HG03139 (cell line): ENCODE measurements at regions not wholly inside any gene's neighbourhood (a gene's known extent, or its start where the extent isn't known, plus 50 kb on each side); places are given as distances from the start of the nearest gene placed in this dataset.
"Not testable (repeated sequence)": the region's sequence is repeated elsewhere in the genome, so short reads cannot be mapped to it uniquely, and the experiment has no call there.

Experiments used
- ATAC-seq: cut with Tn5 transposase; IDR thresholded peaks from one replicate; pipeline ENCODE4 v1.9.1; 2021; ENCODE audit not compliant: unreplicated experiment

DNA sequence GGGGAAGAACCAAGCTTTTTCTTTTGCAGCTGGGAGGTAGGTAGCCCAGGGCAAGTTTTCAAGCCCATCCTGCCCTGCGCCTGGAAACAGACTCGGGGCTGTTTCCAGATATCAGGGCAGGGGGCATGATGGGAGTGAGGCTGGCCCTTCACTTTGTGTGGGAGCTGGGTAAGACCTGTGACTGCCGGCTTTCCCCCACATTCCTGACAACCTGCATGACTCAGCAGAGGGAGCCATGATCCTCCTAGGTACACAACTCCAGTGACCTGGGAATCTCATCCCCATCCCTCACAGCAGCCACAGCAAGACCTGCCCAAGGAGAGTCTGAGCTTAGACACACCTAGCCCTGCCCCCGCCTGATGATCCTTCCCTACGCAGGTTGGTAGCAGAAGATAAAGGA is 280.8 kb downstream of the SOX4 start:
- no peak for ATAC-seq

DNA sequence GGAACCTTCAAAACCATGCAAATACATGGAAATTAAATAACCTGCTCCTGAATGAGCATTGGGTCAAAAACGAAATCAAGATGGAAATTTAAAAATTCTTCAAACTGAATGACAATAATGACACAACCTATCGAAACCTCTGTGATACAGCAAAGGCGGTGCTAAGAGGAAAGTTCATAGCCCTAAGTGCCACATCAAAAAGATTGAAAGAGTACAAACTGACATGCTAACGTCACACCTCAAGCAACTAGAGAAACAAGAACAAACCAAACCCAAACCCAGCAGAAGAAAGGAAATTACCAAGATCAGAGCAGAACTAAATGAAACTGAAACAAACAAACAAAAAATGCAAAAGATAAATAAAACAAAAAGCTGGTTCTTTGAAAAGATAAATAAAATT is 283.5 kb downstream of the SOX4 start:
- ATAC-seq: not testable (repeated sequence)

DNA sequence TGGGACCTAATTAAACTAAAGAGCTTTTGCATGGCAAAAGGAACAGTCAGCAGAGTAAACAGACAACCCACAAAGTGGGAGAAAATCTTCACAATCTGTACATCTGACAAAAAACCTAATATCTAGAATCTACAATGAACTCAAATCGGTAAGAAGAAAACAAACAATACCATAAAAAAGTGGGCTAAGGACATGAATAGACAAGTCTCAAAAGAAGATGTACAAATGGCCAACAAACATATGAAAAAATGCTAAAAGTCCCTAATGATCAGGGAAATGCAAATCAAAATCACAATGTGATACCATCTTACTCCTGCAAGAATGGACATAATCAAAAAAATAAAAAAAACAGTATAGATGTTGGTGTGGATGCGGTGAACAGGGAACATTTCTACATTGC is 286.7 kb downstream of the SOX4 start:
- not testable (repeated sequence) for ATAC-seq

DNA sequence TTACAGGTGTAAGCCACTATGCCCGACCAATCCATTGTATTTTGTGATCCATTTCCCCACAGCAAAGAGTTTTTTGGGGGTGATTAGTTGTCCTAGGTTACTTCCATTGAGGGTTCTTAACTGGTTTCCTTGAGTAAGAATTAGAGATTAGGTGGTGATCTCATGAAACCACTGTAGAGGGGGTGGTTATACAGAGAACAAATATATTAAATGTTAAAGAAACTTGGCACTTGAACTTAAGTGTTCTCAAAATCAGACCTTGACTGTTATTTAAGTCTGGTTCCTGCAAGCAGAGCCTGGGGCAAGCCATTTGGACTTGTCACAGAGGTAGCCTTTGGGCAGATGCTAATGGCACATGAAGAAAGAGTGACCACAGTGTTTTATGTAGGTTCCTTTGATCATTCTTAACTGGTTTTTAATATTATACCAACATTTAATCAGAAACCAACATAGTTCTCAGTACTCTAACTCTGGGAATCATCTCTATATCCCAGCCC is 288.5 kb downstream of the SOX4 start:
- no peak for ATAC-seq

DNA sequence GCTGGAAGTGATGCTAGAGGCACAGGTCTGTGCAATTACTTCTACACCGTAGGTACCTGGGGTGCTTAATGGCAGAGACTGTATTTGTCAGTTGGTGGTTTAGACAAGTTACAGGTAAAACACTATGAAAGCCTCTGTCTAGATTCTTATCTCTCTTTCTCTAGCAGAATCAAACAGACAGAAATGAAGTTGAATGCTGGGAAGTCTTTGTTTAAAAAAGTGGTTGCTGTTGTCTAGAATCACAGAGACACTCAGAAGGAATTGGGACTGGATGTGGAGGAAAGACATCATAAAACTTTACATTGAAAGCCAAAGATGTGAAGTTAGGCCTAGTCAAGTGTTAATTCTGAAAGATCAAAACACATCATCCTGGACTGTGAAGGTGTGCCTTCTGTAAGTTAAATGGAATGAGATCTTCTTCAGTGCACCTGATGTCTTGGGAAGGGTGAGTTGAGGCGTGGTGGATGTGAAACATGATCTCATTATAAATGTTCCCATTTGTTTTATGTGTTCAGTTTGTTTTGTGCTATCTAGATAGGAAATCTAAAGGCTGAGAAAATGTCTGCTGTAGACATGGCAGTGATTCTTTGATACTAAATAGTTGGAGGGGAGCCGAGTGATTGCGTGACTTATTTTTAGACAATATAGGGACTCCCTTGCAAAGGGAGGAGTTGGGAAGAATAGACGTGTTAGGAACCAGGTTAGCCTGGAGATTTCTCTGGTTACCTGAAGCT is 290.2 kb downstream of the SOX4 start:
- no peak for ATAC-seq

DNA sequence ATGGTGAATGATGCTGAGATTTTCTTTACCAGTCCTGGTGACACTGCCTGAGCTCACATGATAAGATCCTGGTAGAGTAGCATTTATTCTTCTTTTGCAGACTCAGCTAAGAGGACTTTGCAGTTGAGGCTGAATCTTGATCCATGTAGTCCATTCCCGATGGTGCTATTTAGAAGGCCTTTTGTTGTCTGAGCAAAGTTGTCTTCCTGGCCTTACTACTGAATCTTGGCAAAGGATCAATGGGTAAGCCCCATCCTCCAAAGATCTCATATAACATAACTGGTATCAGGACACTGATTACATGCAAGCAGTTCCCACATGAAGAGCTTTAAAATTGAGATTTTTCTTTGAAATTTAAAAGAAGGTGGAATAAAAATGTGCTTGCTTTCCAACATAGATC is 291.6 kb downstream of the SOX4 start:
- no peak for ATAC-seq

DNA sequence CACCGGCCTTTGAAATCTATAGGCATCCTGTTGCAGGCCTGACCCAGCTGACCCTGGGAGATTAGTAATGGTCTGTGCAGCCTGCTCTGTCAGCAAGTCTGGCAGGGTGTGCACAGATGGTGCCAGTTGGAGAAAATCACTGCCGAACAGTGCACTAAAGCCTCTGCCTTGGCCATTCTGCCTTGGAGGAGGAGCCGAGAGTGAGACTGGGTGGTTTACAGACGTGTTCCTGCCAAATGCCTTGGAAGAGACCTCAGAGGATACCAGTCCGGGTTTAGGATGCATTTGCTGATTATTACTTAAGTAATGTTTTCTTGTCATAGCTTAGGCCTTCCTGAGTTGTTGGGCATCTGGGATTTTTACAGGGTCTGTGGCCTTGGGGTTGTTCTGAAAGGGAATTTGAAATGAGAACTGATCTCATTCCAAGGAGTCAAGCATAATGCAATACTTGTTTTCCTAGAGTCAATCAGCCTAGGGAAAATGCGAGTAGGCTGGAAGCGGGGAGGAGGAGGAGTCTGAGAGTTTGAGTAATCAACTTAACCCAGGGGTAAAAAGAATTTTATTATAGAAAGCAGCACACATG is 292.1 kb downstream of the SOX4 start:
- ATAC-seq: no peak

DNA sequence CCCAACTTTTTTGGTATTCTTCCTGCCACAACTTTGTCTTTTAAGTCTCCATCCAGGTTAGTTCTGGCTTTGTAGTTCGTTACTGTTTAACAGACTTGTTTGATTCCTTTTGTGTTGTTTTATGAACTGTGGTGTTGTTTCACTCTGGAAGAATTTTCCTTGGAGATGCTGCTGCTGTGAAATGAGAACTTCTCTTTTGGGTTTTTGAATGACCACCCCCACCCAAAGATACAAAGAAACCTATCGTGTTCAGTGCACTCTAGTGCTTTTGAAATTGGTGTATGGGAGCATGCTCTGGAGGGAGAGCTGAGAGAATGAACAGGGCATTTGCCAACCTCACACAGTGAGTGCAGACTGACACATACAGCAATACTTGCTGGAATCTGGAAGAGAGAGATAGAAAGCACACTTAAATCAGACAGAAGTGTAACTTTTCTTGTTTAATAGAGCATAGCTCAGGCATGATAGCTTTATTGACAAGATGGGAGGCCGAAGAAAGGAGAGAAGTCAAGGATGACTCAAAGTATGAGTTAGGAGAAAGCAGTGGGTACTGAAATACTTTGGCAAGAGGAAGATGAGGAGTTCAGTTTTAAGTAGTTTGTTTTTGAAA is 293.1 kb downstream of the SOX4 start:
- no peak for ATAC-seq

DNA sequence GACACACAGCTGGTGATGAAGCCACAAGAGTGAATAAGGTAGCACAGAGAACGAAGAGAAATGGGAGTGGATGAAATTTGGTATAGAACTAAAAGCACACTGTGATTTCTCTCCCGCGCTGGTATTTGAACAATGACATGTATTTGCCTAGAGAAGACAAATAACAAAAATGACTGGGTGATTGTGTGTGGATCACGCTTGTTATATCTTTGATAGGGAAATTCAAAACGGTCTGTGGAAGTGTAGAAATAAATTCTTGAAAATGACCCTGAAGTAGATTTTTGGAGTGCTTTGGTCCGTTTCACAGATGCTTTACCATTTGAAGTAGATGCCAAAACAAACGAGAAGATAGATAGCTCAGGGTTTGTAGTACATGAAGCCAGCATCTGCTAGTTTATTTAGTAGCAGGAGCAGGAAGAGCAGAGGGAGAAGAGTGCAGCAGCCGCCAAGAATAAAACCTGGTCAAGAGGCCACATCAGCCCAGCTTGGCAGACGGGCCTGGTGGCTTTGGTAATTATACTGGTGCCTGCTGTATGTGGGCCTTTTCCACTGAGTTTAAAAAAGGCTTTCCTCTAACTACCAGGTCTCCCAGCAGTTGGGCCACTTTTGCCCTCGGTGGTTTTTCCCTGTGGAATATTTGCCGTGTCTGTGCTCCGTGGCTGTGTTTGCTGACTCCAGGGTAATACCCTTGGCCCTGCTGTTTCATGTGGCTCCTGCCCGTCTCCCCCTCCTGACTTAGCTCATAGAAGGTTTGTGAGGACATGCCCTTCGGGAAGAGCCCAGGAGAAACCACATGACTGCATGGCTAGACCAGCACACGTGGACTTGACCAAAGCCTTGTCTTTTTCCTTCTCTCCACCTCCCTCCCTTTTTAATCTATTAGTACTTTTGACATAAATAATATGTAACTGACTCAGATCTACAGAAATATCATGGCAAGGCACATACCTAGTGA is 294.0 kb downstream of the SOX4 start:
- ATAC-seq: no peak

DNA sequence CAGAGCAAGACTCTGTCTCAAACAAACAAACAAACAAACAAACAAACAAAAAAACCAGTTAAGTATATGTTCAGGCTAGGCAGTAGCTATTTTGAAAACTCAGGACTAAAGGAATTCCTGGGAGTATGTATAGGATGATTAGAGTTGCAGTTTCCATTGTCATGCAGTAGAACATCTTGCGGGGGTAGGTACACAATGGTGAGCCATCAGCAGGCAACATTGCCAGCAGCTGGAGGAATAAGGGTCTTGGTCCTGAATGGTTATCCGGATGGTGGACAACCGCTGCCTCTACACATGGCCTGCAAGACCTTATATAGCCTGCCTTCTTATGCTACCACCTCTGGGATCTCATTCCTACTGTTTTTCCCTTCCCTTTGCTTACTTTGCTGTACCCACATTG is 297.5 kb downstream of the SOX4 start:
- no peak for ATAC-seq

DNA sequence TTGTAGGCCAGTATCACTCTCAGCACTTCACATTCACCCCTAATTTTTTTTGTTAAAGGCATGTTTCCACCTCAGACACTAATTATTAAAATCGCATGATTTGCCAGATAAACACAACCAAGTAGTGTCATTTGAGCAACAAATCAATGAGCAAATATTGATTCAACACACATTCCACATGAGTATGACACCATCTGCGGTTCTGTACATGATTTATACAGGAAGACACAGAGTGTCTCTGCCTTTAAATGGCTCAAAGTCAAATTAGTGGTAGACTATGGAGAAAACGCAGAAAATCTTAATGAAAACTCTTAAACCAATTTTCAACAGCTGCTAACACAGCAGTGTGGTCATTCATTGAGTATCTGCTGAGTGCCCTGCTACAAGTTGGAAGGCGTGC is 300.2 kb downstream of the SOX4 start:
- ATAC-seq: no peak

DNA sequence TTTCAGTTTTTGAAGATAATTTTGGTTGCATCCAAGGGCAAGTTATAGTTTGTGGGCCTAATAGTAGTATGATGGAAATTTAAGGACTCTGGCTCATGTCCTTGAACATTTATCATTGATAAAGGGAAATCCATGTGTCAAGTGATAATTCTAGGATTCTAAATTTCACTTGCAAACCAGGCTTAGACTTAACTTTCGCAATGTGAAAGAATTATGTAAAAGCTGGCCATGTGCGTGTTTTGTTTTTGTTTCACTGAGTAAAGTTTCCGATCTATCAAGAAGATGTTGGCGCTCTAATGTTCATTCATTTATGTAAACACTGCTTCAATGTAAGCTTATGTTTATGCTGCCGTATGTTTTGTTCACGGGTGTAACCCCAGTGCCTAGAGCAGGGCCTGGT is 302.0 kb downstream of the SOX4 start:
- ATAC-seq: no peak

DNA sequence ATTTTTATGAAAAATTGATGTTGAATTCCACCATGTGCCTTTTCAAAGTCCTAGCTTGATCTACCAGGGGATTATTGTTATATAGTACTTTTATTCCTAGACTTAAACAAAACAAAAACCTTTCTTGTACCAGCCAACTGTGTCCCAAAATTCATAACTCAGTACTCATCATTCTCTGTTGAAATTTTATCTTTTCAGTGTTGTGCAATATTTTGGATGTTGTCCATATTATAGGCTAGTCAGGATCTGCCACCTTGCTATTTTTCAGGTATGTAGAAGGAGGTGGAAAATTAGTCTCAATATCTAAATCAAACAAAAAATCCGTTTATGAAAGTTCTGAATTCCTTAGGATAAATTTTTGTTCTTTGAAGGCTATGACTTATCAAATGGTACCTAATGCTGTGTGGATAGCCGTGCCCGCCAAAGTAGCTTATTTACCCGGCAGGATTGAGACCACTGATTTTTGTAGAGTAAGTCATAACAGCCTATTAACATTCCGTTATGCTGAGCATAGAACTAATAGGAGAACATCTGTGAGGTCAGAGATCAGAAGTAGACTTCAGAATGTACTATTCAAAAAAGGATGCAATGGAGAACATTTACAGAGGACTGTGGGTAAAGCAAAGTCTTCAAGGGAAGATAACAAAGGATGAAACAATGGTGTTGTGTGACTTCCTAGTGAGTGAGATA is 304.7 kb downstream of the SOX4 start:
- no peak for ATAC-seq

DNA sequence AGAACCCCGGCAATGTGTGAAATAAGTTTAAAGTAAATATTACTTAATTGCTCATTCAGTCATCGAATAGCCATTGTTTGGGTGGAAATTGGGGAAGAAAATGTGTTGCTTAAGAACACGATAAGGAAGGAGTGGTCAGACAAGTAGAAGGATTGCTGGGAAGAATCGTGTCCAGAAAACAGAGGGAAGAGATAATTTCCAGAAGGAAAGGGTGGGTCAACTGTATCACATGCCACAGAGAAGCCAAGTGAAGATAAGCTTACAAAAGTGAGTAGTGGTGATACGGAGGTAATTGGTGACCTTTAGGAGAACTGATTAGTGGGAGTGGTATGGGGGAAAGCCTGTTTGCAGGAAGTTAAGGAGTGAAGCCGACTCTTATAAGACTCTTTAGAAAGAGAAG is 306.2 kb downstream of the SOX4 start:
- ATAC-seq: no peak

DNA sequence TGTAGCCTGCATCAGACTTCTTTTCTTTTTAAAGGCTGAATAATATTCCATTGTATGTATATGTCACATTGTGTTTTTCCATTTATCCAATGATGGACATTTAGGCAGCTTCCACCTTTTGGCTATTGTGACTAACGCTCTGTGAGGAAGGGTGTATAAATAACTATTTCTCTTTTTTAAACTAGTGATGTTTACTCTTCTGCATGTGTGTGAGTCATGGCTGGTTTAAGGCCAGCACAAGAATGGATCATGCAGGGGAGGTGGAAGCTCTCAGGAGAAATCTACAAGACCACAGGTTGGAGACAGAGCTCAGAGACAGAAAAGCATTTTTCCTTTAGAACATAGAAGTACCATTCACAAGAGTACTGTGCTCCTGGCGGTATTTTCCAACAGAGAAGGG is 307.2 kb downstream of the SOX4 start:
- ATAC-seq: no peak

DNA sequence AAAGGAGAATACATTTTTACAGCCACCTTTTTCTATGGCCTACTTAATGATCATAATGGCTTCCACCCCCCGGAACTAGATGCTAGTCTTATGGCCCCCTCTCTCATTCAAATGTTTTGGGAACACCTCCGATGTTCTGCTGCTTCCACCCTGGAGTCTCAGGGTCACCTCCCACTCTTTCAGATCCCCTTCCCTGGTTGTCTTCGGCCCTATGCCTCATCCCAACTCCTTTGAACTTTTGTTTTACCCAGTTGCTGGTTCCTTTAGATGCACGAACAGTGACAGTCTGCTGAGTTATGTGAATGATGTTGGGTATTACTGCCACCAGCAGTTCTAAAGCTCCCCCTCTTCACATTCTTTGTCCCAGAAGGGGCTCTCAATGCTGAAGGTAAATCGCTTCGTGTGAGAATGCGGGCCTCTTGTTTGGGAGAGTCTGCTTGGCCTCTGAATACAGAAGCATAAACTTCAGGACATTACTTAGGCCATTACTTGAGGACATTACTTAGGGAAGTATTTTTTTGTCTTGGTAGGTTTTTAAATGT is 309.1 kb downstream of the SOX4 start:
- ATAC-seq: no peak

DNA sequence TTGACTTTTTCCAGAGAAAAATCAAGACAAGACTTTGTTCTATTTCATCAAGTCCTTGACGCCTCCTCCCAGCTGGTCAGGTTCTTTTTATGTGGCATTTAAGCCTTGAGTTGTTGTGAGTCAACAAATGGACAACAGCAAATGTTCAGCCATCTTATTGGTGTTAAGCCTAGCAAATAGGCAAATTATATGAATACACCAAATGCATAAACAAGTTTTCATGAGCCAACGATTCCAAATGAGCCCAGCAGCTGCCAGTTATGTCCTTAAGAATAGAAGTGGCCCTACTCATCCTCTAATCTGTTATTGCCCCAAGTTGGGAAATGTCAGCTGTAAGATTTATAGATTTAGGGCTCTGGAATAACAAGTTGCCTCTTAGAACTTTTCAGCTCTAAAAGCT is 312.0 kb downstream of the SOX4 start:
- ATAC-seq: no peak

DNA sequence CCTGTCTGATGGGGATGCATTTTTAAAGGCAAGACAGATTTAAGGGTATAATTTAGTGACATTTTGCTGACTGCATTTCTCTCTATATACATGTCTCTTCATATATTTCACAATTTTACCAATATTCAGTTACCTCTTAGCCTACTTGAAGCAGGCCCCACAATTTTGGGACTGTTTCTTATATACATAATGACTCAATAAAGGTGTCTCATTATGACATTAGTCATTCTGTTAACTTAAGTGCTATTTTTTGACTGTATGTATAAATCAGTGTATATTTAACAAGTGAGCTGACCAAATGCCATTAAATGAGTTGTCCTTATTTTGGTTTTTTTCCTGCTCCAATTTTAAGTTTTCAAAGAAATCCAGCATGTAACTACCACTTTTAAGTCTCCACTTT is 313.3 kb downstream of the SOX4 start:
- no peak for ATAC-seq

DNA sequence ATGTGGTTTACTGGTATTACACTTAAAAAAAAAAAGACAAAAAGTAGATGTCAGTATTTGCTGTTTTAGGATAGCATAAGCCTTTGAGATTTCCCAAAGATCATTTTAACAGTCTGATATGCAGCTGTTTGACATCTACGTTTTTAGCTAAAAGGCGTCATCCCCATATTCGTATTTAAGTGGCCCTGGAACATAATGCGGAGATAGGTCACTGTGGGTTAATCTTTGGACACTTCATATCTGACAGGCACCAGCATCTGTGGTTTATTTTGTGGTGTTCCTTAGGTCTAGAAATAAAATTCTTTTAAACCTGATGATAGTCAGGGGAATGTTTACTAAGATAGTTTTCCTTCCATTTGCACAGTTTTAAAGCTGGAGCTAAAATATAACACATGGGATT is 313.7 kb downstream of the SOX4 start:
- no peak for ATAC-seq

DNA sequence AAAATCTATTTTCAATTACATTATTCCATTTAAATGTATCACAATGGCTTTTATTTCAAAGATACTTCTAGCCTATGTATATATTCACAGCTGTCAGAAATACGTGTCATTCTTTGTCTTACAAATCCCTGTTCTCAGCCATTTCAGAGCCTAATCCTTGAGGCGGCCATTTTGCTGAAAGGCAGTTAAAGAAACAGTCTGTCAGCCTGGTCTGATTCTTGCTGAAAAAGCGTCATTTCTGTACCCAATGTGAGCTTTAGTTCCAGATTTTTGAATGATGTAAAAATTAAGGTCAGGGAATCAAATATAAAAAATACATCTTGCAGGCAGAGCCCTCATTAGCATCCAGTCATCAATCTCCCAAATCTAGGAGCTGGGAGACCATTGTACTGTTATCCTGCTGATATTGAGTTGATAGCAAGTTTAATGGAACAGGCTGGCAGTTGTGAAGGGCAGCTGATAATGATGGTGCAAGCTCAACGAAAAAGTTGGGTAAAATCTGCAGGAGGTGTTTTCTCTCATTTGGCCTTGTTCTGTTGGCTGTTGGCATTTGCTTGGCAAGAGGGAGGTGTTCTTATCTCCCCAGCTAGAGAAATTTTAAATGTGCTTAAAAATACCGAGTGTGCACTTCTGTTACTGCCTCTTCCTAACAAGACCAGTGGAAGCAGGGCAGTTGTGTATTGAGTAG is 314.8 kb downstream of the SOX4 start:
- no peak for ATAC-seq
